Loucy (cell line): ENCODE measurements at regions not wholly inside any gene's neighbourhood (a gene's known extent, or its start where the extent isn't known, plus 50 kb on each side); places are given as distances from the start of the nearest gene placed in this dataset.

Experiments
- H2AFZ ChIP-seq: fragments of 200-600 bp; sonication (generic); 2 replicates; pipeline ENCODE4 v1.6.0; 2016; ENCODE audit warnings: antibody characterized with exemption, mild to moderate bottlenecking, low read length, moderate library complexity
- H3F3A ChIP-seq: fragments of 200-600 bp; 2 replicates; pipeline ENCODE4 v1.6.0; 2016; ENCODE audit warnings: antibody characterized with exemption, low read depth, mild to moderate bottlenecking
- H3K27me3 ChIP-seq: fragments of 200-600 bp; sonication (generic); 2 replicates; pipeline ENCODE4 v1.6.1; 2014; ENCODE audit warnings: low read length, mild to moderate bottlenecking; ENCODE audit not compliant: insufficient read depth, poor library complexity, severe bottlenecking
- H3K36me3 ChIP-seq: fragments of 200-600 bp; sonication (generic); 2 replicates; pipeline ENCODE4 v1.6.1; 2016; ENCODE audit warnings: low read length; ENCODE audit not compliant: insufficient read depth
- H3K4me1 ChIP-seq: fragments of 200-600 bp; sonication (generic); 2 replicates; pipeline ENCODE4 v1.5.1; 2014; ENCODE audit warnings: low read length, mild to moderate bottlenecking; ENCODE audit not compliant: insufficient read depth, poor library complexity, severe bottlenecking
- H3K4me2 ChIP-seq: fragments of 200-600 bp; sonication (generic); 2 replicates; pipeline ENCODE4 v1.6.0; 2014; ENCODE audit warnings: antibody characterized with exemption, low read length, low read depth, mild to moderate bottlenecking; ENCODE audit not compliant: poor library complexity, severe bottlenecking
- H3K4me3 ChIP-seq: fragments of 200-600 bp; sonication (generic); 2 replicates; pipeline ENCODE4 v1.5.1; 2014; ENCODE audit warnings: low read length, mild to moderate bottlenecking, mixed read lengths; ENCODE audit not compliant: poor library complexity, severe bottlenecking
- H3K79me2 ChIP-seq: fragments of 200-600 bp; sonication (generic); 2 replicates; pipeline ENCODE4 v1.6.1; 2014; ENCODE audit warnings: low read length; ENCODE audit not compliant: insufficient read depth
- H3K9ac ChIP-seq: fragments of 200-600 bp; sonication (generic); 2 replicates; pipeline ENCODE4 v1.6.0; 2014; ENCODE audit warnings: mild to moderate bottlenecking, low read depth, low read length, moderate library complexity; ENCODE audit not compliant: poor library complexity, severe bottlenecking
- H3K9me2 ChIP-seq: fragments of 200-600 bp; sonication (generic); replicated peaks from 2 replicates; pipeline ENCODE4 v1.6.1; 2016; ENCODE audit warnings: low read depth, low read length, mixed read lengths
- H3K9me3 ChIP-seq: fragments of 200-600 bp; sonication (generic); 2 replicates; pipeline ENCODE4 v1.6.1; 2014; ENCODE audit warnings: mild to moderate bottlenecking, antibody characterized with exemption, low read length, low read depth; ENCODE audit not compliant: insufficient read depth
- H4K20me1 ChIP-seq: fragments of 200-600 bp; sonication (generic); 2 replicates; pipeline ENCODE4 v1.6.0; 2014; ENCODE audit warnings: antibody characterized with exemption, low read length, mild to moderate bottlenecking; ENCODE audit not compliant: insufficient read depth, poor library complexity, severe bottlenecking
- EZH2phosphoT487 ChIP-seq: fragments of 200-600 bp; IDR thresholded peaks from 2 replicates; pipeline ENCODE4 v1.6.1; 2018; ENCODE audit warnings: antibody characterized with exemption, mild to moderate bottlenecking, moderate library complexity, borderline replicate concordance
- TF ChIP-seq, protein P1 (sequence below): fragments of 200-600 bp; sonication (generic); conservative IDR thresholded peaks from 2 replicates; pipeline ENCODE4 v1.5.1; 2014; ENCODE audit warnings: mild to moderate bottlenecking, antibody characterized with exemption, low read length

DNA sequence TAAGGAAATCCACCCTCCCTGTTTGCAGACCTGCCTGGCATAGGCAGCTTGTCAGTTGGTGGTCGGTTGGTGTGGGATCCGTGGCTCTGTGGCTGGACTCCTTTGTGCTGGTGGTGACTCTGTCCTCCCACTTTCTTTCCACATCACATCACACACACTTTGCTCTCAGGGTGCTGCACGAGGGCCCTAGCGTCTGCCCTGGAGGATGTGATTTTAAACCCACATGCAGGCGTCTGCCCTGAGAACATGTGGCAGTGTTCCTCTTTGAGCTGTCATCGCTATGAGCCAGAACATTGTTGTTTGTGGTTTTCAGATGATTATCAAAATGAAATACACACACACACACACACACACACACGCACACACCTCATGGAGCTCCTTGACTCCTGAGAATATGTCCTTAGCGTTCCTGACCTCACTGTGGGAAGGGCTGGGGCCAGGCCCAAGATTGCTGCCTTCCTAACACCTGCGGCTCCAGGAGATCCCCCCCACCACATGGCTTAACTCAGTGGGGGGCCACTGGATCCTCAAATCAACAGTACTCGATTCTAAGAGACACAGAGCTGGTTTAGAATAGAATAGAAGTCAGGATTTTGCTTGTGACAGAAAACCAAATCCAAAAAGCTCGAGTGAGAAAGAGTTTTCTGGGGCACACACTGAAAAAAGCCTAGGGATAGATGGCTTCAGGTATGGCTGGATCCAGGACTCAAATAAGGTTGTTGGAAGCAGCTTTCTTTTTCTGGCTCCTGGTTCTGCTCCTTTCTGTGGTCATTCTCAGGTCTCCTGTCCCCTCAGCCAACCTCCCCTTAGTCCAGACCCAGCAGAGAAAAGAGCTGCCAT lies 54.8 kb downstream of the RTP5 start:
- H3K9ac ChIP-seq: no peak overlapping the region
- no peaks in the 10 kb centered on the region for H3F3A ChIP-seq
- H3K4me2 ChIP-seq: peak overlapping the region; percentile 11
- H3K4me3 ChIP-seq: no peak overlapping the region
- peaks cover 22% of the 10 kb centered on the region for H3K4me1 ChIP-seq
- H3K27me3 ChIP-seq: no peaks in the 10 kb centered on the region
- H3K9me2 ChIP-seq: no peaks in the 10 kb centered on the region
- no peaks in the 10 kb centered on the region for H3K79me2 ChIP-seq
- no peaks in the 10 kb centered on the region for H3K9me3 ChIP-seq
- H4K20me1 ChIP-seq: no peaks in the 10 kb centered on the region
- TF ChIP-seq, protein P1, sequence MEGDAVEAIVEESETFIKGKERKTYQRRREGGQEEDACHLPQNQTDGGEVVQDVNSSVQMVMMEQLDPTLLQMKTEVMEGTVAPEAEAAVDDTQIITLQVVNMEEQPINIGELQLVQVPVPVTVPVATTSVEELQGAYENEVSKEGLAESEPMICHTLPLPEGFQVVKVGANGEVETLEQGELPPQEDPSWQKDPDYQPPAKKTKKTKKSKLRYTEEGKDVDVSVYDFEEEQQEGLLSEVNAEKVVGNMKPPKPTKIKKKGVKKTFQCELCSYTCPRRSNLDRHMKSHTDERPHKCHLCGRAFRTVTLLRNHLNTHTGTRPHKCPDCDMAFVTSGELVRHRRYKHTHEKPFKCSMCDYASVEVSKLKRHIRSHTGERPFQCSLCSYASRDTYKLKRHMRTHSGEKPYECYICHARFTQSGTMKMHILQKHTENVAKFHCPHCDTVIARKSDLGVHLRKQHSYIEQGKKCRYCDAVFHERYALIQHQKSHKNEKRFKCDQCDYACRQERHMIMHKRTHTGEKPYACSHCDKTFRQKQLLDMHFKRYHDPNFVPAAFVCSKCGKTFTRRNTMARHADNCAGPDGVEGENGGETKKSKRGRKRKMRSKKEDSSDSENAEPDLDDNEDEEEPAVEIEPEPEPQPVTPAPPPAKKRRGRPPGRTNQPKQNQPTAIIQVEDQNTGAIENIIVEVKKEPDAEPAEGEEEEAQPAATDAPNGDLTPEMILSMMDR: no peak
- TF ChIP-seq EZH2phosphoT487: no peak
- H3K36me3 ChIP-seq: no peaks in the 10 kb centered on the region
- no peak overlapping the region for H2AFZ ChIP-seq

DNA sequence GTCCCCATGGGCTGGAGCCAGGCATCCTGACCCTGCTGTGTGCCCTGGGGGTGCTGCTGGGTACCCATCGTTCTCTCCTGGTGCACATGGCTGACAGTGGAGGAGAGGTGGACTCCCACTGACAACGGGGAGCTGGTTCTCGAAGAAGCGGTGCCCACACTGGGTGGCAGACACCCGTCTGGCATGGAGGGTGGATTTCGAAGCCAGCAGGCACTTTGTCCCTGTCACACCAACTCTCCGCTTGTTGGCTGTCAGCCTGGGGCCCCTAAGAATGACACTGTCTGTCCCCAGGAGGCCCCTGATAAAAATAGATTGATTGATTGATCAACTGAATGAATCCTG lies 55.4 kb downstream of the RTP5 start:
- no peak overlapping the region for H3K4me2 ChIP-seq
- no peaks in the 10 kb centered on the region for H3K36me3 ChIP-seq
- no peak overlapping the region for H3K4me3 ChIP-seq
- H3K4me1 ChIP-seq: peaks cover 23% of the 10 kb centered on the region
- H3K9ac ChIP-seq: no peak overlapping the region
- no peaks in the 10 kb centered on the region for H3K27me3 ChIP-seq
- H3F3A ChIP-seq: peaks cover 4% of the 10 kb centered on the region; the same call in 1 of the 2 replicates
- H4K20me1 ChIP-seq: no peaks in the 10 kb centered on the region
- no peak overlapping the region for H2AFZ ChIP-seq
- no peak for TF ChIP-seq EZH2phosphoT487
- TF ChIP-seq, protein P1: no peak
- no peaks in the 10 kb centered on the region for H3K9me2 ChIP-seq
- no peaks in the 10 kb centered on the region for H3K79me2 ChIP-seq
- H3K9me3 ChIP-seq: no peaks in the 10 kb centered on the region

DNA sequence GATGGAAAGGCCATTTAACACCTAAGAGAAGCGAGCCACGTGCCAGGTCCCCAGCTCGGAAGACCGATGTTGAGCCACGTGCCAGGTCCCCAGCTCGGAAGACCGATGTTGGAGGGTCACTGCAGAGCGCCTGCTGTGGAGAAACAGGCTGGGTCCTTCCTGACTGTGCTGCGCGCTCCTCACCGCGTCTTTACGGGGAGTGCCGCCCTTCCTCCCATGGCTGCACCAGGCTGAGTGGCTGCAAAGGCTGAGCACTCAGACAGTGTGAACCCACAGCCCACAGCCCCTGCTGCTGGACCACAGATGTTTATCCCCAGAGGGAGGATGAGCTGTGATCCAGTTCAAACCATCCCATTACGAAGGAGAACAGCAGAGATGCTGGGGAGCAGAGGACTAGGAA lies 55.7 kb downstream of the RTP5 start:
- Histone ChIP-seq H3K36me3 (no peaks in the 10 kb centered on the region), H3K9ac (no peak overlapping the region), H4K20me1 (no peaks in the 10 kb centered on the region), H3K9me2 (no peaks in the 10 kb centered on the region), H3F3A (peaks cover 4% of the 10 kb centered on the region; the same call in 1 of the 2 replicates), H3K27me3 (no peaks in the 10 kb centered on the region), H3K79me2 (no peaks in the 10 kb centered on the region), H3K4me2 (no peak overlapping the region), H3K9me3 (no peaks in the 10 kb centered on the region), H2AFZ (no peak overlapping the region), H3K4me1 (peaks cover 24% of the 10 kb centered on the region), H3K4me3 (no peak overlapping the region)
- TF ChIP-seq EZH2phosphoT487: no peak
- TF ChIP-seq, protein P1: no peak
